ENCODE measurements at regions not wholly inside any gene's neighbourhood (a gene's known extent, or its start where the extent isn't known, plus 50 kb on each side); places are given as distances from the start of the nearest gene placed in this dataset.

- peak in 1 of 2 donors; percentile 6 for DNase-seq (ENCODE audit: low read depth in 1 of 2, low spot score in 1 of 2)
- H3K4me3 ChIP-seq = no peak overlapping the region
- H3K27ac ChIP-seq = no peak overlapping the region
- H3K36me3 ChIP-seq = no peaks in the 10 kb centered on the region
- TF ChIP-seq CTCF (IDR thresholded peaks at IDR 0.05; ENCODE audit: low read depth, low read length) = no peak
- H3K27me3 ChIP-seq = no peaks in the 10 kb centered on the region
- peaks cover 19% of the 10 kb centered on the region for H3K4me1 ChIP-seq (ENCODE audit: low read depth)
- H3K9me3 ChIP-seq (ENCODE audit: low read depth) = no peaks in the 10 kb centered on the region
Measured at GRCh38 chr4:58514299-58514698, 1404.1 kb upstream of the IGFBP7 start.

GRCh38 chr4:58510652-58511051, 1400.5 kb upstream of the IGFBP7 start:
- no peak for TF ChIP-seq CTCF (IDR thresholded peaks at IDR 0.05; ENCODE audit: low read depth, low read length)
- H3K27me3 ChIP-seq = no peaks in the 10 kb centered on the region
- no peak overlapping the region for H3K4me3 ChIP-seq
- H3K27ac ChIP-seq = no peak overlapping the region
- no peaks in the 10 kb centered on the region for H3K36me3 ChIP-seq
- H3K4me1 ChIP-seq (ENCODE audit: low read depth) = peaks cover 19% of the 10 kb centered on the region
- DNase-seq (ENCODE audit: low read depth in 1 of 2, low spot score in 1 of 2) = no peak
- no peaks in the 10 kb centered on the region for H3K9me3 ChIP-seq (ENCODE audit: low read depth)

- no peak overlapping the region for H3K4me3 ChIP-seq
- DNase-seq (ENCODE audit: low read depth in 1 of 2, low spot score in 1 of 2) = no peak
Measured at GRCh38 chr4:58507079-58507478, 1396.9 kb upstream of the IGFBP7 start.

GRCh38 chr4:58502839-58503238, 1392.7 kb upstream of the IGFBP7 start:
- Histone ChIP-seq H3K36me3 (no peaks in the 10 kb centered on the region), H3K27ac (no peak overlapping the region), H3K27me3 (no peaks in the 10 kb centered on the region), H3K4me3 (no peak overlapping the region), H3K4me1 (ENCODE audit: low read depth) (no peaks in the 10 kb centered on the region), H3K9me3 (ENCODE audit: low read depth) (no peaks in the 10 kb centered on the region)
- DNase-seq (ENCODE audit: low read depth in 1 of 2, low spot score in 1 of 2) = no peak
- no peak for TF ChIP-seq CTCF (IDR thresholded peaks at IDR 0.05; ENCODE audit: low read depth, low read length)

More at GRCh38 chr4:58507079-58507478, 1396.9 kb upstream of the IGFBP7 start:
- H3K9me3 ChIP-seq (ENCODE audit: low read depth) = no peaks in the 10 kb centered on the region
- no peak for TF ChIP-seq CTCF (IDR thresholded peaks at IDR 0.05; ENCODE audit: low read depth, low read length)
- peaks cover 13% of the 10 kb centered on the region for H3K4me1 ChIP-seq (ENCODE audit: low read depth)
- no peaks in the 10 kb centered on the region for H3K36me3 ChIP-seq
- H3K27ac ChIP-seq = no peak overlapping the region
- no peaks in the 10 kb centered on the region for H3K27me3 ChIP-seq

DNA sequence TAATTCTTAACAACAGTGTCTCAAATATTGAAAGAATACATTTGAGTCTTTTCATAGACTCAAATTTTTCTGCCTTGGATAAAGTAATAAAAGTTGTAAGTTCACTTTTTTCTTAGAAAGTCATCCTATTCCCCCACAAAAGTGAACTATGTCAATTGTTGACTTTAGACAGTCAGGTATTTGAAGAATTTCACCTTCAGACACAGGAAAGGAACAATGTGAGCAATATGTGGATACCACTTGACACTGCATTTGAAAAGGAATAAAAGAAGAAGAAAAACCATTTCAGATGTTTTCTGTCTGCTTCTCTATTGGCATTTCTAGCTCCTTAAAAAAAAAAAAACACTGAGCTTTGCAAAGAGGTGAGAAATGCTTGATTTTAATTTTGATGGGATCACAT, 1389.0 kb upstream of the IGFBP7 start:
- no peak for TF ChIP-seq CTCF (IDR thresholded peaks at IDR 0.05; ENCODE audit: low read depth, low read length)
- Histone ChIP-seq H3K4me1 (ENCODE audit: low read depth) (no peaks in the 10 kb centered on the region), H3K9me3 (ENCODE audit: low read depth) (no peaks in the 10 kb centered on the region), H3K27ac (no peak overlapping the region), H3K4me3 (no peak overlapping the region), H3K36me3 (no peaks in the 10 kb centered on the region), H3K27me3 (no peaks in the 10 kb centered on the region)
- no peak for DNase-seq (ENCODE audit: low read depth in 1 of 2, low spot score in 1 of 2)

GRCh38 chr4:58491620-58492019, 1381.4 kb upstream of the IGFBP7 start:
- TF ChIP-seq CTCF (IDR thresholded peaks at IDR 0.05; ENCODE audit: low read depth, low read length) = no peak
- no peaks in the 10 kb centered on the region for H3K9me3 ChIP-seq (ENCODE audit: low read depth)

More at GRCh38 chr4:58491620-58492019, 1381.4 kb upstream of the IGFBP7 start:
- no peak for DNase-seq (ENCODE audit: low read depth in 1 of 2, low spot score in 1 of 2)
- H3K27ac ChIP-seq = no peak overlapping the region
- H3K4me1 ChIP-seq (ENCODE audit: low read depth) = no peaks in the 10 kb centered on the region
- no peaks in the 10 kb centered on the region for H3K27me3 ChIP-seq
- no peaks in the 10 kb centered on the region for H3K36me3 ChIP-seq
- no peak overlapping the region for H3K4me3 ChIP-seq

All from cardiac muscle cell (in vitro differentiated cells and primary cell).